M059J (cell line): ENCODE measurements at regions not wholly inside any gene's neighbourhood (a gene's known extent, or its start where the extent isn't known, plus 50 kb on each side); places are given as distances from the start of the nearest gene placed in this dataset.
A peak's percentile ranks its signal among the peaks of the same experiment; 100 is the strongest.
"Not testable (repeated sequence)": the region's sequence is repeated elsewhere in the genome, so short reads cannot be mapped to it uniquely, and the experiment has no call there.

Experiments used
- DNase-seq: peaks from one replicate; pipeline ENCODE4 v3.0.0-alpha.2; 2012; ENCODE audit warnings: low read depth

GRCh38 chrX:132302687-132303086 is 83.4 kb upstream of the RAP2C start:
- DNase-seq = not testable (repeated sequence)

GRCh38 chrX:132294776-132295495 is 75.7 kb upstream of the RAP2C start:
- DNase-seq = no peak

GRCh38 chrX:132294192-132294591 is 74.9 kb upstream of the RAP2C start:
- no peak for DNase-seq

GRCh38 chrX:132292793-132293192 is 73.5 kb upstream of the RAP2C start:
- peak; percentile 62 for DNase-seq

GRCh38 chrX:132277953-132278614 is 58.8 kb upstream of the RAP2C start:
- DNase-seq = no peak

- no peak for DNase-seq
Observed at GRCh38 chrX:132272826-132273225, 53.6 kb upstream of the RAP2C start.

- DNase-seq = peak; percentile 10
Observed at GRCh38 chrX:132271311-132271778, 52.1 kb upstream of the RAP2C start.

GRCh38 chrX:132270699-132271098 is 51.5 kb upstream of the RAP2C start:
- DNase-seq = peak; percentile 15

GRCh38 chrX:132270021-132270420 is 50.8 kb upstream of the RAP2C start:
- no peak for DNase-seq
